ENCODE measurements at regions not wholly inside any gene's neighbourhood (a gene's known extent, or its start where the extent isn't known, plus 50 kb on each side); places are given as distances from the start of the nearest gene placed in this dataset.
A peak's percentile ranks its signal among the peaks of the same experiment; 100 is the strongest.
"Not testable (repeated sequence)": the region's sequence is repeated elsewhere in the genome, so short reads cannot be mapped to it uniquely, and the experiment has no call there.

DNA sequence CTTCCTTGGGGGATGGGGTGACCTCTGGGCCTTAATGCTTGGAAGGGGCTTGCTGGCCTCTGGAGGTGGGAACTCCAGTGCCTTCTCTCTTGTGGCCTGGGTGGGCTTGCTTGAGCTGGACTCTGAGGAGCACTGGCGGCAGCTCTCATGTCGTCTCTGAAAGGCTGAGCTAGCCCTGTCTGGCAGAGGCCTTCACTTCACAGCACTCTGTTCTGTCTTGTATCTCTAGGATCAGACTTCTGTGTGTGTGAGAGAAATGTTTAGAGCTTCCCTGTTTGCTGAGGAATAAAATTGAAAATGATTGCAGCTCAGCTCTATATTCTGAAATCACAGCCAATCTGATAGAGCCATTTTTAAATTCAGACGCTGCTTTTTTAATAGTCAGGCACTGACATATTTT, 185.3 kb downstream of the KCNRG start:
- no peak for DNase-seq

DNA sequence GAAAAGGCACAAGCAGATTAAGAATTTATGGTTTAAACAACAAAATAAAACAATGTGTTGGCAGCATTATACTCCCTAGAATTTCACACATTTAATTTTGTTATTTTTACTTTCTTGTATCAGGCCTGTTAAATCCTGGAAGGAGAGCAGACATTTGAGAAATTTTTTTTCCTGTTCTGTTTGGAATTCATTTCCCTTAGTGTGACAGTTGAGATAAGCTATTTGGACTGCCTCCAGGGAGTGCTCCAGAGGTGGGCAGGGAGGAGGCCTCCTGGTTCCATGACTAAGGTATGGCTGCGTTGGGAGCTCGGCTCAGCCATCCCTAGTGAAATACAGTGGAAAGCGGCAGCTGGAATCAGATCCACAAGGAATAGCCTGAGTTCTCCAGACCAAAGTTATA, 185.7 kb downstream of the KCNRG start:
- peak; percentile 59 for DNase-seq

DNA sequence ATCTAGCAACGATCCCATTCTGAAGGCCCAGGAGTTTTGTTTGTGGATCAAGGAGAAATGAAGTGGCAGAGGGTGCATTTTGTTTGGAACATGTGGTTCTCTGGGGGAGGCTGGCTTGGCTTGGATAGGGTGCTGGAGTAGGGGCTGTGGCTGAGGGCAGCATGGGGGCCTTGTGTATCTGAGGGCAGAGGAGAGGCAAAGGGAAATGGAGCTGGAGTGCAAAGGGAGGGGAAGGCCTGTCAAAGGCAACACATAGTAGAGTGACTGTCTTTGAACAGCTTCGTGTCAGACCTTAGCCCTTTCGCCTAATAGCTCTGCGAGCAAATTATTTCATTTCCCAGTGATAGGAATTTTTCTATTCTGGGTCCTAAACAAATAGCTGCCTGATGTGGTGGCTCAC, 187.2 kb downstream of the KCNRG start:
- DNase-seq: no peak

DNA sequence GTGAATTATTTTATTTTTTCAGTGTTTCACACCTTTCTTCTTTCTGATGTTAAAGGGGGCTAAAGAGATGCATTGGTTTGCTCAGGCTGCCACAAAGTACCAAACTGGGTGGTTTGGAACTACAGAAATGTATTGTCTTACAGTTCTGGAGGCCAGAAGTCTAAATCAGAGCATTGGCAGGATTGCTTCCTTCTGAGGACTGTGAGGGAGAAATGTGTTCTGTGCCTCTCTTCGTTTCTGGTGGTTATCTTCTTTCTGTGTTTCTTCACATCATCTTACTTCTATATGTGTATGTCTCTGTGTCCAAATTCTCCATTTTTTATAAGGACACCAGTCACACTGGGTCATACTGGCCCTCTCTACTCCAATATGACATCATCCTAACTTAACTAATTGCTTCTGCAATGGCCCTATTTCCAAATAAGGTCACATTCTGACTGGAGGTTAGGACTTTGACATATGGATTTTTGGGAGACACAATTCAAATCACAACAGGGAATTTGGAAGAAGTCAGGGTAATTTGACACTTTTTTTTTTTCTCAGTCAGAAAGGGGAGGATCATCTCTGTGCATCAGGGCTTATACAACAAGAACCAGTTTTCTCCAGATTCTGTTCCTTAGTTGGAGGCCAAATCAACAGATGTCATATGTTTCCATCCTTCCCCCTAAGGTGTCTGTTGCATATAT, 188.2 kb downstream of the KCNRG start:
- no peak for DNase-seq

DNA sequence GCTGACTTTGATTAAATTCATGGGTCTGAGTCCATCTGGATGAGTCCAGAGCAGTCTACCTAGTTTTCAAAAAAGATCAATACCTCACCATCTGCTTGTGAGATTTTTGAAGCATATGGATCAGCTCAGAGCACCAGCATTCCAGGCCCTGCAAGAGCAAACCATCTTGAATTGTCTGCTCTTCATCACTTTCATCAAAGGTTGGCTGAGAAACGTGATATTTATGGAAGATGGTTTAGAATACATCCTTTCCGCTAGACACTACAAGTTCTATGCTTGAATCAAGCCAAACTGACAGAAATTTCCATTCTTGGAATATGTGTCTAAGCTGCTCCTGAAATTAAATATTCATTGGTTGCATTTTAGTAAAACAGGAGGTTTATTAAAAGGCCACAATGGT, 190.3 kb downstream of the KCNRG start:
- DNase-seq: no peak

DNA sequence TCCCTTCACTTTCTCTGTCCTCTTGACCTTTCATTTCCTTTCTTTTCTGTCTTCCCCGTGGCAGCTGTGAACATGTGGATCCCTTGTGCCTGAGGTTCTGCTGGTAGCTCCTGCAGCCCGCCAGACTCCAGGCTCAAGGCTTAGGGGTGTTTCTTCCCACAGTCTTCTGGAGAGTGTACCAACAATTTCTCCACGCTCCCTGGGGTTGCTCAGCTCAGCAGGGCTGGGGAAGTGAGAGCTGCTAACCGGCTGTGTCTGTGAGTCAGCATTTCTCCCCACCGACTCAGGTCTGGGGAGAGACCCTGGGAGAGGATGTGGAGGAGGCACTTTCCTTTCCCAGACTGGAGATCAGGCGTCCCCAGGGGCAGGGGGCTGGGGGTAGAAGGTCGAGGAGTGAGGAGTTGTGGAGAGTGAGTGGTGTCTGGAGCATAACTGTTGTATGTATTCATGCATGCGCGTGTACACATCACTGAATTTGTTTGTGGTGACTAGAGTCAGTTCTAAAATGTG, 193.6 kb downstream of the KCNRG start:
- DNase-seq: peak; percentile 97

DNA sequence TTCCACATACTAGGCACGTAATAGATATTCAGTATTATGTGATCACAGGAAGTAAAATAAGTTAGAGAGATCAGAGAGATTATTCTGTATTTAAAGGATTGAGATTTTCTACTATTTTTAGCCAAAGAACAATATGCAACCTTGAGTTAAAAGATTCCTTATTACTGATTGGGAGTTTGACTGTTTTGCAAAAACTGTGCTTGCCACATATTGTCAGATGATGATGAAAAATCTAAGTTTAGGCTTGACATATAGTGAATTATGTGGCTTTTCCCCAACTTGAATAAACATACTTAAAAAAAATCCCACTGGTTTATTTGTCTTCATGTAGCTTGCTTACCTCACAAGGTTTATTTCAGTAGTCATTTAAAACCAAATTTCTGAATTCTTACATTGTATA, 194.4 kb downstream of the KCNRG start:
- no peak for DNase-seq

DNA sequence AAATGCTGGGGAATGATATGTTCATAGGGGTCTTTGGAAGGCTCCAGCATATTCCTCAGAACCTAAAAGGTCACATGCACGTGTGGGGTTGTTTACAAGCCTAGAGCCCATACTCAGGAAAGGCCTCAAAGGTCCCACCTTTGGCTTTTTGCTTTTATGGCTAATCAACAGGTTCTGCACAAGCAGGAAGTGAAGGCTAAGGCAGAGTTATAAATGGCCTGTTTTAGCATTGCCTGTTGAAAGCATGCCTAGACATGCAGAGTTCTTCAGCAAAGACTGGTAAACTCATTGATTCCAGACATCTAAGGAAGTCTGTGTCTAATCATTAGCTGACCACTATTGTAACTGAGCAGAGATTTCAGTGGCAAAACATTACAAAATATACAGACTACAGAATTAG, 198.3 kb downstream of the KCNRG start:
- no peak for DNase-seq

DNA sequence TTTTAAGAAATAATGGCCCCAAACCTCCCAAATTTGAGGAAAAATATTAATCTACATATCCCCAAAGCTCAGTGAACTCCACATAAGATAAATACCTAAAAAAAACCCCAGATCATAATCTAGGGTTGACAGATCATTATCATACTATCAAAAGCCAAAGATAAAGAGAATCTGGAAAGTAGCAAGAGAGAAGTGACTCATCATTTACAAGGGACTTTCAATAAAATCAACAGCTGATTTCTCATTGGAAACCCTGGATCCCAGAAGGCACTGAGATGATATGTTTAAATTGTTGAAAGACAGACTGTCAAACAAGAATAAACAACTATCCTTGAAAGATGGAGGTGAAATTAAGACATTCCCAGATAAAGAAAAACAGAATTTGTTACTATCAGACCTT, 199.3 kb downstream of the KCNRG start:
- no peak for DNase-seq

DNA sequence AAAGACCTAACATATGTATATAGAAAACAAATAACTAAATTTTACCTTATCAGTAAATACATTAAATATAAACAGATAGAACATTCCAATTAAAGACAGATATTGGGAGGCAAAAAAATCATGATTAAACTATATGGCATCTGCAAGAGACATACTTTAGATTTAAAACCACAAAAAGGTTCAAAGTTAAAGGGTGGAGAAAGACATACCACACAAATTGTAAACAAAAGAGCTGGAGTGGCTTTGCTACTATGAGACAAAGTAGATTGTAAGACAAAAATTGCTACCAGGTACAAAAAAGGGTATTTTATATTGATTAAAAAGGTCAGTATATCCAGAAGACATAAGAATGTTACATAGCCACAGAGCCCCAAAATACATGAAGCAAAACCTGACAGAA, 200.2 kb downstream of the KCNRG start:
- no peak for DNase-seq

DNA sequence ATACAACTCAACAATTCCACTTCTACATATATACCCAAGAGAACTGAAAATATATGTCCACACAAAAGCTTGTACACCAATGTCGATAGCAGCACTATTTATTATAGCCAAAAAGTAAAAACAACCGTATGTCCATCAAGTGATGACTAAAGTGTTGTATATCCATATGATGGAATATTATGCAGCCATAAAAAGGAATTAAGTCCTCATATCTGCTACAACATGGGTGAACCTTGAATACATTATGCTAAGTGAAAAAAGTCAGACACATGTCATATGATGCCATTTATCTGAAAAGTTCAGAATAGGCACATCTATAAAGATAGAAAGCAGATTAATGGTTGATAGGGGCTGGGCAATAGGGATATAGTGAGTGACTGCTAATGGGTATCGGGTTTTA, 204.5 kb downstream of the KCNRG start:
- DNase-seq: no peak

DNA sequence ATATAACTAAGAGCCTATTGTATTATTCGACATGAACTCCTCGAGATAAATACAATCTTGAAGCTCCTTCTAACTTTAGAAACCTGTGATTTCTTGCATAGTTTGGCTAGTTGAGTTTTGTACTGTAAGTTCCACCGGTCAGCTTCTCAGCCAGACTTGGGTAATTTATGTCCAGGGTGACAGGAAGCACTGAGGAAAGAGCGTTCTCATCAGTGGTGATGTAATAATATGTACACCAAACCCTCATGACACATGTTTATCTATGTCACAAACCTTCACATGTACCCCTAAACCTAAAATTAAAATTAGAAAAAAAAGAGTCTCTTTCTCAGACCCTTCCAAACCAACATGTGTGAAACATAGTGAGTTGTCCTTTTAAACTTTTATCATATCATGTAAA, 205.7 kb downstream of the KCNRG start:
- DNase-seq: no peak

DNA sequence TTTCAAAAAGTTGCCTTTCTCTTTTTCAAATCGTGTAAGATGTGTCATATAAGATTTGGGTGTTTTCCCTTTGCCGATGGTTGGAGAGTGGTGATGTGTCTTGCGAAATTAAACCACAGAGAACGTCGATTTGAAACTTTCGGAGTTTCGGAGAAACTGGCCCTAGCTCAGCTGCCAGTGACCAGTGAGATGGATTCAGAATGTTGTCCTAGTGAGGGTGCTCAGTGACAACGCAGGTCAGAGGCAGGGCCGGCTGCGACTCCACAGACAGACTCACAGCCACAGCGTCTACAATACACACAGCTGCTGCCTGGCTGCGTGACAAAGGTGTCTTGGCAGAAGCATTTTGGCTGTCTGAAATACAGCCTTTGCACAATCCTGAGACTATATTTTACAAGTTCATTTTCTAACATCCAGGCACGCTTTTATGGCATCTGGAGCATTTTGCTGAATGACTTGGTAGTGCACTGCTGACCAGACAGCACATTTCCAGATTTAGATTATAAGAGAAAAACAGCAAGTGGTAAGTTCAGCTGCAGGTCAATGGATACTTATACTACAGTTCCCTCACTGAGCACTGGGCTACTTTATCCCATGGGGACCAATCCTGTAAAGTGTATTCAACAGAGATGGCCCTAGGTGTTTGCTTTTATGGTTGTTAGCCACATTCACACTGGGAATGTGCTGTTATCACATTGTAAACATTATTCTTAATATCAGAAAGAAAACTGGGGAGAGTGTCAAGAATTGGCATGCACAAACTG, 207.5 kb downstream of the KCNRG start:
- no peak for DNase-seq

DNA sequence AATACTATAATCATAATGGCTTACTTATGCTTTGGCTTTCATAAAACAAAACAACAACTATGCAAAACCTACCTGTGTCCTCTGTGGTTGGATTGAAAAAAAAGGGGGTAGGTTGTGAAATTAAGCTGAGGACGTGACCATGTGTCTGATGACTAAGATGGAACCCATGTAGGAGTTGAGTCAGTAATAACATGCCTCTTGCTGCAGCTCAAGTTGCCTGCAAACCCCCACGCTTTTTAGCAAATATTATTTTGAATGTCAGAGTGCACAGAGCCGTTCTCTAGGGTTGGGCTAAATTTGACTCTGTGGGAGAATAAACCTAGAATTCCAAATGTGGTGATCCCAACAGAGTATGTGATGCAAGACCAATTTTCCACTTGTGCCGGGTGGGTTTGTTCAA, 209.3 kb downstream of the KCNRG start:
- DNase-seq: no peak

DNA sequence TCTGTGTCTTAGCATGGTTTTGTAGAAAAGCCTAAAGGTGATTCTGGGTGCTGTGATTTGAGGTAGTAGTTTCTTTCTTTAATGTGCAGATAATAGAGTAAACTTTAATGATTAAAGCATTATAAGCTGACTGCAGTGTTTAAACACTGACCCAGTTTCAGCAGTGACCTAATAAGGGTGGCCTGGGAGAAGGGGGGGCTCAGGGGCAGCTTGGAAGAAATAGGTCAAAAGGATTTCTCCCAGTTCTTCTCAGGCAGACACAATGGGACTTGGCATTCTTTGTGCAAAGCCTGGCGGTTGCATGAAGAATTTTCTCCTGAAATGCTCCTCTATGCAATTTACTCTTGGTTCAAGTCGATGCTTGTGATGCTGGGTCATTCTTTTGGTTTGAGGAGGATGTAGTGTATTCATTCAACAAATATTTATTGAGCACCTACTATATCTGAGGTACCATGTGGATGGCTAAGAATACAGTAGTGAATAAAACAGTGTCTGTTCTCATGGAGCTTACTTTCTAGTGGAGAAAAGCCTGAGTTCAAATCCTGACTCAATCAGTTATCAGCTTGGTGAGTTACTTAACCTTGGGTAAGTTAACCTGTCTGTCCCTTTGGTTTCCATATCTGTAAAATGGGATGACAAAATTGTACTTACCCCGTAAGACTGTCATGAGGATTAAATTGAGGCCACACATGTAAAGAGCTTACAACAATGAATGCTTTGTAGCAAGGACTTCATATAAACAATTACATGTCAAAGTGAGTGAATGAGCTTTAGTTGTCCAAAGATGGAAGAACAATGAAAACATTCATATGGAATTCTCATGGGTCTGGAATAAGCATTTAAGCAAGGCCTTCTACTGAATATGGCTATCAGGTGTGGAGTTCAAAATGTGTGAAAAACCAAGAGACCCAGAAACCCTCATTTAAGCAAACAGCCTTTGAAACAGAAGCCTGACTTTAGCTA, 210.2 kb downstream of the KCNRG start:
- no peak for DNase-seq

DNA sequence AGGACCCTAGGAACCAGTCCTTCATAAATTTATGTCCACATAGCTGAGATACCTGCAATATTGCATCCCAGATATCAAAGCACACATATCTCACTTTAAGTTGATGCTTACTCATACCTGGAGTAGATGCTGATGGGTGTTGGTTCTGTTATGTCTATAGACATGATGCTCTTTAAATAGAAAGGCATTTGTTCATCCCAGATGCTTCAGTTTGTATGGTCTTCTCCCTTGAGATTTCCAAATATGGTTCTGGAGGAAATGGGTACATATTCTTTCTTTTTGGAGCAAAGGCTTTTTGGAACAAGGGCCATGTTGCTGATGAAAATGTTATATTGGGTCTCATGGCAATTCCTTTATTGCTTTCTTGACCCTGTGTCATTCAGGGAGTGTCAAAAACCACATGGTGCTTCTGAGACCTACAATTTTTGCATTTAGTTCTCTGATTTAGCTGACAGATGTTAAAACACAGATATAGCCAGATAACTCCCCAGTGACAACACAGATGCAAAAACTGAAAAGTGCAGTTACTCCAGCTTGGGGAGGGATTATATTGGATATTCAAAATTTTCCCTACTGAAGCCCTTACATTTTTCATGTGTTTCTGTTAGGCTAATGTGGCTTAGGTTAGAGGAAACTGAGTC, 211.4 kb downstream of the KCNRG start:
- DNase-seq: no peak

DNA sequence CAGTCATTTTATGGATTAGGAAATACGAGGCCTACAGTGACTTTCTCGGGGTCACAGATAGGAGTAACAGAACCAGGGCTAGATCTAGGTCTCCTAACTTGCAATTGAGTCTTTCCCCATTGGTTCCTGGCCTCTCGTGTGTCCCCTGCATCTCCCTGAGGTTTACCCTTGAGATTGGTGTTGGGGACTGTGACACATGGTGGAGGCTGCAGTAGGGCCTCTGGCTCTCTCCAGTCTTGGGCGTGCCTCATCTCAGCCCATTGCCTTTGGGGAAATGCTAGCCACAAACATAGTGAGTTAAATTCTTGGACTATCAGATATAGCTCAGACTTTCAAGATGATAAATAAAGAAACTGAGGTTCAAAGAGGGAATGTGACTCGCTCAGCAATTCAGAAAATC, 212.1 kb downstream of the KCNRG start:
- no peak for DNase-seq

DNA sequence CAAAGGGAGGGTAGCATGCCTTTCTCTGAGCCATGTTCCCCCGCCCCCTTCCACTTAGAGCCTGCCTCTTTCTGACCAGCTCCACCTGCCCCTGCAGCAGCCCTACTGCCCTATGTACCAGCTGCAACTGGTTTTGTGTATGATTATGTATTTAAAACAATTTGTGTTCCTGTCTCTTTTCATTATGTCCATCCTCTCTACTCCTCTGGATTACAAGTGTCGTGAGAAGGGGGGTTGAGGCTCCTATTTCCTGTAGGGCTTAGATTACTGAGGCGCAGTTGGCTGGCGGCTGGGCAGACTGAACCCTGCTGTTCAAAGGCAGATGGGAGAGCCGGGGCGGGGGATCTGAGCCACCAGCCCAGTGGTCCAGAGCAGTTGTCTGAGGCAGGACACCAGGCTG, 213.3 kb downstream of the KCNRG start:
- no peak for DNase-seq

DNA sequence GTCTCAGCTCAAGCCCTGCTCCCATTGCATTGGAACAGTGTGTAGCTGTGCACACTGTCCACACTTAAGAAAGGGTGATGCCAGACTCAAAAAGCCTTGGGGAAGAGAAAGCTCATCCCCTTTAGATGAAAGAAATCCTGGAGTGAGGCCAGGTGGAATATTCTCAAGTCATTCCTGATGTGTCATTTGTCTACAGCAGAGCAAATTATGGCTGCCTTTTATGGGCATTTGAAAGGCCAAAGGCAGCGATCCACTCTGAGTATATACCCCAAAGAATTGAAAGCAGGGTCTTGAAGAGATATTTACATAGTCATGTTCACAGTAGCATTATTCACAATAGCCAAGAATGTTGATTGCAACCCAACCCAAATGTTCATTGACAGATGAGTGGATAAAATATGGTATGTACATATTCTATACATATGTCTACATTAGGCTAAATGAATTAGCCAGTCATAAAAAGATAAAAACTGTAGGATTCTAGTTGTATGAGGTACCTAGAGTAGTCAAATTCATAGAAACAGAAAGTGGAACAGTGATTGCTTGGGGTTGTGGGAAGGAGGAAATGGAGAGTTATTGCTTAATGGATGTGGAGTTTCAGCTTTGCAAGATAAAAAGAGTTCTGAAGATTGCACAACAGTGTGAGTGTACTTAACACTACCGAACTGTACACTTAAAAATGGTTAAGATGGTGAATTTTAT, 214.9 kb downstream of the KCNRG start:
- no peak for DNase-seq

DNA sequence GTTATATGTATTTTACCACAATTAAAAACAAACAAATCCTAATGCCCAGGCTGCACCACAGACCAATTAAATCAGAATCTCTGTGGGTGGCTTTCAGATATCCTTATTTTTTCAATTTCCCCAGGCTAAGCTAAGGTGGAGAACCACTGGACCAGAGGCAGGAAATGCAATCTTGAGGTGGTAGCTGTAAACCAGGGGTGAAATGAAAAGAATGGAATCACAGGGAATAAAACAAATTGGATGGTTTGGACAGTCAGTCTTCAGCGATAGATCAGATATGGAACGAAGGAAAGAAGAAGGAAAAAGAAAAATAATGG, 215.4 kb downstream of the KCNRG start:
- no peak for DNase-seq

DNA sequence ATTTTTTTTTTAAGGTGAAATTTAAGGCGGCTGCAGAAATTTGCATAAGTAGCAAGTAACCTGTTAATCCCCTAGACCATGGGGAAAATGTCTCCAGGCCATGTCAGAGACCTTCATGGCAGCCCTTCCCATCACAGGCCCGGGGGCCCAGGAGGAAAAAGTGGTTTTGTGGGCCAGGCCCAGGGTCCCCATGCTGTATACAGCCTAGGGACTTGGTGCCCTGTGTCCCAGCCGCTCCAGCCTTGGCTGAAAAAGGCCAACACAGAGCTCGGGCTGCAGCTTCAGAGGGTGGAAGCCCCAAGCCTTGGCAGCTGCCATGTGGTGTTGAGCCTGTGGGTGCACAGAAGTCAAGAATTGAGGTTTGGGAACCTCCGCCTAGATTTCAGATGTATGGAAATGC, 218.3 kb downstream of the KCNRG start:
- DNase-seq: not testable (repeated sequence)

DNA sequence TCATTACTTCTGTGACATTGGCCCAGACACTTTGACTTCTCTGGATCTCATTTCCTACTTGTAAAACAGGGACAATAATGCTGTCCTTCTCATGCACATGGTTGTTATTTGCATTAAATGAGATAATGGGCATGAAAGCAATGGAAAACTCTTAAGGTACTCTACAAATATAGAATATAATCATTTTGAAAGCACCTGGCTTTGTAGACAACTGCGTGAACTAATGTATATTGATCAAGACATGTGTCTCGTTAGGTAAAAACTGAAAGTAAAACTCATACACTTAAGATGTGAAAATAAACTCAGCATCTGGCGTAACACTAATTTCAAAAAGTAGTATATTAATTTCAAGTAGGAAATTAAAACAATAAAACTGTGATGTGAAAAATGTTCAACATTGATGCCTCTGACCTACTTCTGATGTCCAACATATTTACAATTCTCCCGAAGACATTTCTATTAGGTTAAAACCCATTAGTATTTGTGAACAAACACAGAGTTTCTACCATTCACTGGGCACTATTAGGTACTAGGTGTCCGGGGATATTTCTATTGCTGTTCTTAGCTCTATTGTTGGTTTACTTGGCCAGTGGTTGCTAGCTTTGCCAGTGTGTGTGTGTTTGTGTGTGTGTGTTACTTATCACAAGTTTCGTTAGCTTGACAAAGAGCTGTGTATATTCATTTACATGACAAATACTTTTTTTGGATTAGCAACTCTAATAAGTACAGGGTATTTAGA, 220.5 kb downstream of the KCNRG start:
- no peak for DNase-seq

Measured in islet precursor cell (in vitro differentiated cells).